ENCODE measurements at regions not wholly inside any gene's neighbourhood (a gene's known extent, or its start where the extent isn't known, plus 50 kb on each side); places are given as distances from the start of the nearest gene placed in this dataset.

- no peak for DNase-seq (ENCODE audit: low spot score in 2 of 2)
- H3K4me1 ChIP-seq: no peaks in the 10 kb centered on the region
- TF ChIP-seq POLR2AphosphoS5 (IDR thresholded peaks at IDR 0.05): no peak
- no peaks in the 10 kb centered on the region for H3K9me3 ChIP-seq
- peaks cover 3% of the 10 kb centered on the region for H3K27me3 ChIP-seq
- WGBS: 85% methylated on average over 3 of the region's 3 CpGs
- H3K4me3 ChIP-seq: no peak overlapping the region
- no peak overlapping the region for H3K27ac ChIP-seq
- H3K36me3 ChIP-seq: no peaks in the 10 kb centered on the region
Observed at GRCh38 chr3:182693723-182694122, 99.6 kb upstream of the ATP11B start.

- TF ChIP-seq EP300 (IDR thresholded peaks at IDR 0.05) (no peak), POLR2A (IDR thresholded peaks at IDR 0.05) (no peak), CTCF (IDR thresholded peaks at IDR 0.05) (no peak), POLR2AphosphoS5 (IDR thresholded peaks at IDR 0.05) (no peak)
- H3K36me3 ChIP-seq: no peaks in the 10 kb centered on the region
- no peak overlapping the region for H3K27ac ChIP-seq
- no peak for DNase-seq (ENCODE audit: low spot score in 2 of 2)
- H3K4me3 ChIP-seq: no peak overlapping the region
- H3K27me3 ChIP-seq: peaks cover 3% of the 10 kb centered on the region
- no peaks in the 10 kb centered on the region for H3K9me3 ChIP-seq
- H3K4me1 ChIP-seq: no peaks in the 10 kb centered on the region
- WGBS: 65% methylated on average over 3 of the region's 3 CpGs
Observed at GRCh38 chr3:182696916-182697315, 96.4 kb upstream of the ATP11B start.

- Histone ChIP-seq H3K9me3 (no peaks in the 10 kb centered on the region), H3K4me3 (no peak overlapping the region), H3K27me3 (peaks cover 3% of the 10 kb centered on the region), H3K4me1 (no peaks in the 10 kb centered on the region), H3K27ac (no peak overlapping the region), H3K36me3 (no peaks in the 10 kb centered on the region)
- DNase-seq (ENCODE audit: low spot score in 2 of 2): no peak
- no peak for TF ChIP-seq POLR2A (IDR thresholded peaks at IDR 0.05)
- no peak for TF ChIP-seq CTCF (IDR thresholded peaks at IDR 0.05)
- TF ChIP-seq EP300 (IDR thresholded peaks at IDR 0.05): no peak
- TF ChIP-seq POLR2AphosphoS5 (IDR thresholded peaks at IDR 0.05): no peak
- WGBS: 67% methylated on average over 12 of the region's 12 CpGs
Observed at GRCh38 chr3:182697345-182697919, 95.9 kb upstream of the ATP11B start.

GRCh38 chr3:182698078-182698477 is 95.2 kb upstream of the ATP11B start:
- Histone ChIP-seq H3K9me3 (no peaks in the 10 kb centered on the region), H3K27me3 (peaks cover 3% of the 10 kb centered on the region), H3K36me3 (no peaks in the 10 kb centered on the region), H3K4me1 (no peaks in the 10 kb centered on the region), H3K4me3 (no peak overlapping the region), H3K27ac (no peak overlapping the region)
- TF ChIP-seq EP300 (IDR thresholded peaks at IDR 0.05): no peak
- no peak for TF ChIP-seq POLR2A (IDR thresholded peaks at IDR 0.05)
- TF ChIP-seq POLR2AphosphoS5 (IDR thresholded peaks at IDR 0.05): no peak
- TF ChIP-seq CTCF (IDR thresholded peaks at IDR 0.05): no peak
- 87% methylated on average over 2 of the region's 2 CpGs for WGBS
- DNase-seq (ENCODE audit: low spot score in 2 of 2): no peak

GRCh38 chr3:182699550-182700170 is 93.6 kb upstream of the ATP11B start:
- Histone ChIP-seq H3K36me3 (no peaks in the 10 kb centered on the region), H3K9me3 (no peaks in the 10 kb centered on the region), H3K4me3 (no peak overlapping the region), H3K27me3 (peaks cover 3% of the 10 kb centered on the region), H3K27ac (no peak overlapping the region), H3K4me1 (no peaks in the 10 kb centered on the region)
- TF ChIP-seq POLR2AphosphoS5 (IDR thresholded peaks at IDR 0.05): no peak
- WGBS: 80% methylated on average over 2 of the region's 2 CpGs
- no peak for DNase-seq (ENCODE audit: low spot score in 2 of 2)

GRCh38 chr3:182702216-182702615 is 91.1 kb upstream of the ATP11B start:
- 58% methylated on average over 1 of the region's 1 CpG for WGBS
- Histone ChIP-seq H3K27me3 (no peaks in the 10 kb centered on the region), H3K4me1 (no peaks in the 10 kb centered on the region), H3K9me3 (no peaks in the 10 kb centered on the region), H3K36me3 (no peaks in the 10 kb centered on the region), H3K27ac (no peak overlapping the region), H3K4me3 (no peak overlapping the region)
- DNase-seq (ENCODE audit: low spot score in 2 of 2): no peak
- TF ChIP-seq CTCF (IDR thresholded peaks at IDR 0.05): no peak
- no peak for TF ChIP-seq EP300 (IDR thresholded peaks at IDR 0.05)
- TF ChIP-seq POLR2AphosphoS5 (IDR thresholded peaks at IDR 0.05): no peak

Measured in suprapubic skin (tissue), 4 donors.